Calu3 (cell line): ENCODE measurements at regions not wholly inside any gene's neighbourhood (a gene's known extent, or its start where the extent isn't known, plus 50 kb on each side); places are given as distances from the start of the nearest gene placed in this dataset.

ENCODE experiments used
- BruUV-seq: library from RNA; stranded (reverse); fragments of 400-500 nt; replicated peaks from 2 replicates; lab custom pipeline; 2021; lab: Mats Ljungman, UMichigan
- CTCF ChIA-PET: fragments of 300-600 bp; sonication (Branson Sonifier 250); formaldehyde crosslinking; loops from one replicate; lab custom pipeline; 2022; ENCODE audit warnings: antibody characterized with exemption; lab: Charles Lee
- DNase-seq: peaks from one replicate; pipeline ENCODE4 v3.0.0; 2022
- H3K27ac Mint-ChIP-seq: one replicate; pipeline ENCODE4 v1.8.0; 2022; ENCODE audit warnings: mixed read lengths; ENCODE audit not compliant: unreplicated experiment
- H3K27me3 Mint-ChIP-seq: one replicate; pipeline ENCODE4 v1.8.0; 2022; ENCODE audit warnings: mixed read lengths; ENCODE audit not compliant: unreplicated experiment
- H3K36me3 Mint-ChIP-seq: one replicate; pipeline ENCODE4 v1.8.0; 2022; ENCODE audit warnings: mild to moderate bottlenecking, moderate library complexity, mixed read lengths; ENCODE audit not compliant: insufficient read depth, unreplicated experiment
- H3K4me1 Mint-ChIP-seq: one replicate; pipeline ENCODE4 v1.8.0; 2022; ENCODE audit warnings: mild to moderate bottlenecking, low read depth, mixed read lengths; ENCODE audit not compliant: unreplicated experiment
- H3K4me3 Mint-ChIP-seq: one replicate; pipeline ENCODE4 v1.8.0; 2022; ENCODE audit warnings: mild to moderate bottlenecking, low read depth, moderate library complexity, mixed read lengths; ENCODE audit not compliant: unreplicated experiment
- H3K9me3 Mint-ChIP-seq: one replicate; pipeline ENCODE4 v1.8.0; 2022; ENCODE audit warnings: low read depth, mixed read lengths; ENCODE audit not compliant: unreplicated experiment
- CTCF ChIP-seq: fragments of 200-600 bp; IDR thresholded peaks from one replicate; pipeline ENCODE4 v1.8.0; 2022; ENCODE audit warnings: antibody characterized with exemption; ENCODE audit not compliant: unreplicated experiment
- intact Hi-C: fragments of 100-400 bp; cut with micrococcal nuclease; formaldehyde crosslinking; loops from one replicate; pipeline ENCODE4 v1.10.0; 2022; ENCODE audit not compliant: unreplicated experiment

GRCh38 chr2:23123686-23124085, 261.3 kb upstream of the KLHL29 start:
- DNase-seq: no peak
- no peaks in the 10 kb centered on the region for H3K27me3 Mint-ChIP-seq
- no peaks in the 10 kb centered on the region for H3K9me3 Mint-ChIP-seq
- H3K4me1 Mint-ChIP-seq: peaks cover 33% of the 10 kb centered on the region
- no TSS peak for BruUV-seq
- no peaks in the 10 kb centered on the region for H3K36me3 Mint-ChIP-seq
- intact Hi-C loops: no loop called here
- no peak for TF ChIP-seq CTCF
- no peak overlapping the region for H3K27ac Mint-ChIP-seq
- CTCF ChIA-PET: no interaction called here
- H3K4me3 Mint-ChIP-seq: peak overlapping the region; percentile 20

- H3K9me3 Mint-ChIP-seq: no peaks in the 10 kb centered on the region
- BruUV-seq: no TSS peak
- peaks cover 33% of the 10 kb centered on the region for H3K4me1 Mint-ChIP-seq
- no peaks in the 10 kb centered on the region for H3K36me3 Mint-ChIP-seq
- TF ChIP-seq CTCF: no peak
- H3K4me3 Mint-ChIP-seq: no peak overlapping the region
- H3K27ac Mint-ChIP-seq: no peak overlapping the region
- no peaks in the 10 kb centered on the region for H3K27me3 Mint-ChIP-seq
- no peak for DNase-seq
- intact Hi-C loops: no loop called here
- CTCF ChIA-PET: no interaction called here
Observed at GRCh38 chr2:23124214-23124750, 260.7 kb upstream of the KLHL29 start.

- TF ChIP-seq CTCF: no peak
- H3K36me3 Mint-ChIP-seq: no peaks in the 10 kb centered on the region
- no peaks in the 10 kb centered on the region for H3K9me3 Mint-ChIP-seq
- peaks cover 21% of the 10 kb centered on the region for H3K4me1 Mint-ChIP-seq
- no peak for DNase-seq
- BruUV-seq: no TSS peak
- intact Hi-C loops: no loop called here
- H3K27ac Mint-ChIP-seq: no peak overlapping the region
- peaks cover 19% of the 10 kb centered on the region for H3K27me3 Mint-ChIP-seq
- CTCF ChIA-PET: no interaction called here
- H3K4me3 Mint-ChIP-seq: no peak overlapping the region
Observed at GRCh38 chr2:23127465-23127864, 257.5 kb upstream of the KLHL29 start.

- DNase-seq: no peak
- peaks cover 10% of the 10 kb centered on the region for H3K4me1 Mint-ChIP-seq
- H3K9me3 Mint-ChIP-seq: no peaks in the 10 kb centered on the region
- BruUV-seq: no TSS peak
- TF ChIP-seq CTCF: no peak
- intact Hi-C loops: no loop called here
- H3K27ac Mint-ChIP-seq: no peak overlapping the region
- CTCF ChIA-PET: interaction anchor here (0.6 kb wide), 1 partner anchor 249 kb away, joined by 3 read pairs; no protein-coding TSS in a partner anchor
- no peaks in the 10 kb centered on the region for H3K36me3 Mint-ChIP-seq
- no peak overlapping the region for H3K4me3 Mint-ChIP-seq
- peaks cover 19% of the 10 kb centered on the region for H3K27me3 Mint-ChIP-seq
Observed at GRCh38 chr2:23128684-23129292, 256.2 kb upstream of the KLHL29 start.
